Loucy (cell line): ENCODE measurements at regions not wholly inside any gene's neighbourhood (a gene's known extent, or its start where the extent isn't known, plus 50 kb on each side); places are given as distances from the start of the nearest gene placed in this dataset.

ENCODE experiments used
- H2AFZ ChIP-seq: fragments of 200-600 bp; sonication (generic); 2 replicates; pipeline ENCODE4 v1.6.0; 2016; ENCODE audit warnings: antibody characterized with exemption, mild to moderate bottlenecking, low read length, moderate library complexity
- H3F3A ChIP-seq: fragments of 200-600 bp; 2 replicates; pipeline ENCODE4 v1.6.0; 2016; ENCODE audit warnings: antibody characterized with exemption, low read depth, mild to moderate bottlenecking
- H3K27me3 ChIP-seq: fragments of 200-600 bp; sonication (generic); 2 replicates; pipeline ENCODE4 v1.6.1; 2014; ENCODE audit warnings: low read length, mild to moderate bottlenecking; ENCODE audit not compliant: insufficient read depth, poor library complexity, severe bottlenecking
- H3K36me3 ChIP-seq: fragments of 200-600 bp; sonication (generic); 2 replicates; pipeline ENCODE4 v1.6.1; 2016; ENCODE audit warnings: low read length; ENCODE audit not compliant: insufficient read depth
- H3K4me1 ChIP-seq: fragments of 200-600 bp; sonication (generic); 2 replicates; pipeline ENCODE4 v1.5.1; 2014; ENCODE audit warnings: low read length, mild to moderate bottlenecking; ENCODE audit not compliant: insufficient read depth, poor library complexity, severe bottlenecking
- H3K4me2 ChIP-seq: fragments of 200-600 bp; sonication (generic); 2 replicates; pipeline ENCODE4 v1.6.0; 2014; ENCODE audit warnings: antibody characterized with exemption, low read length, low read depth, mild to moderate bottlenecking; ENCODE audit not compliant: poor library complexity, severe bottlenecking
- H3K4me3 ChIP-seq: fragments of 200-600 bp; sonication (generic); 2 replicates; pipeline ENCODE4 v1.5.1; 2014; ENCODE audit warnings: low read length, mild to moderate bottlenecking, mixed read lengths; ENCODE audit not compliant: poor library complexity, severe bottlenecking
- H3K79me2 ChIP-seq: fragments of 200-600 bp; sonication (generic); 2 replicates; pipeline ENCODE4 v1.6.1; 2014; ENCODE audit warnings: low read length; ENCODE audit not compliant: insufficient read depth
- H3K9ac ChIP-seq: fragments of 200-600 bp; sonication (generic); 2 replicates; pipeline ENCODE4 v1.6.0; 2014; ENCODE audit warnings: mild to moderate bottlenecking, low read depth, low read length, moderate library complexity; ENCODE audit not compliant: poor library complexity, severe bottlenecking
- H3K9me2 ChIP-seq: fragments of 200-600 bp; sonication (generic); replicated peaks from 2 replicates; pipeline ENCODE4 v1.6.1; 2016; ENCODE audit warnings: low read depth, low read length, mixed read lengths
- H3K9me3 ChIP-seq: fragments of 200-600 bp; sonication (generic); 2 replicates; pipeline ENCODE4 v1.6.1; 2014; ENCODE audit warnings: mild to moderate bottlenecking, antibody characterized with exemption, low read length, low read depth; ENCODE audit not compliant: insufficient read depth
- H4K20me1 ChIP-seq: fragments of 200-600 bp; sonication (generic); 2 replicates; pipeline ENCODE4 v1.6.0; 2014; ENCODE audit warnings: antibody characterized with exemption, low read length, mild to moderate bottlenecking; ENCODE audit not compliant: insufficient read depth, poor library complexity, severe bottlenecking
- EZH2phosphoT487 ChIP-seq: fragments of 200-600 bp; IDR thresholded peaks from 2 replicates; pipeline ENCODE4 v1.6.1; 2018; ENCODE audit warnings: antibody characterized with exemption, mild to moderate bottlenecking, moderate library complexity, borderline replicate concordance
- TF ChIP-seq, protein P1 (sequence below): fragments of 200-600 bp; sonication (generic); conservative IDR thresholded peaks from 2 replicates; pipeline ENCODE4 v1.5.1; 2014; ENCODE audit warnings: mild to moderate bottlenecking, antibody characterized with exemption, low read length

DNA sequence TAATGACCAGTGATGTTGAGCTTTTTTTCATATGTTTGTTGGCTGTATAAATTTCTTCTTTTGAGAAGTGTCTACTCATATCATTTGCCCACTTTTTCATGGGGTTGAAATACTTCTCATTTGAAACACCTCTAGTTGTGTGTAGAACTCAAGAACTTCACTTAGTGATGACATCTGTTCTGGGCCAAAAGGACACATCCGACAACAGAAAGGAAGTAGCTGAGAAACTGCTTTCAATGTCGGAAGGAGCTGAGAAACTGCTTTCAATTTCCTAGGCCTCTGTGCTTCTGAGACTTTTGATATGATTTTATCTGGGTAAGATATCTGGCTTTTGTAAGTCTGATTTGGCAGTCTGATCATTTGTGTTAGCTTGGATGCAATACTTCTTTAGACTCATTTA lies 635.3 kb downstream of the TMTC2 start:
- no peak overlapping the region for H3K4me2 ChIP-seq
- no peaks in the 10 kb centered on the region for H3K9me3 ChIP-seq
- no peak overlapping the region for H3K4me3 ChIP-seq
- no peaks in the 10 kb centered on the region for H4K20me1 ChIP-seq
- no peaks in the 10 kb centered on the region for H3K27me3 ChIP-seq
- H3K9me2 ChIP-seq, result no peaks in the 10 kb centered on the region
- H3K9ac ChIP-seq, result no peak overlapping the region
- no peaks in the 10 kb centered on the region for H3K36me3 ChIP-seq
- H2AFZ ChIP-seq, result no peak overlapping the region
- no peaks in the 10 kb centered on the region for H3K4me1 ChIP-seq
- H3K79me2 ChIP-seq, result no peaks in the 10 kb centered on the region
- H3F3A ChIP-seq, result no peaks in the 10 kb centered on the region
- TF ChIP-seq EZH2phosphoT487, result no peak
- TF ChIP-seq, protein P1, sequence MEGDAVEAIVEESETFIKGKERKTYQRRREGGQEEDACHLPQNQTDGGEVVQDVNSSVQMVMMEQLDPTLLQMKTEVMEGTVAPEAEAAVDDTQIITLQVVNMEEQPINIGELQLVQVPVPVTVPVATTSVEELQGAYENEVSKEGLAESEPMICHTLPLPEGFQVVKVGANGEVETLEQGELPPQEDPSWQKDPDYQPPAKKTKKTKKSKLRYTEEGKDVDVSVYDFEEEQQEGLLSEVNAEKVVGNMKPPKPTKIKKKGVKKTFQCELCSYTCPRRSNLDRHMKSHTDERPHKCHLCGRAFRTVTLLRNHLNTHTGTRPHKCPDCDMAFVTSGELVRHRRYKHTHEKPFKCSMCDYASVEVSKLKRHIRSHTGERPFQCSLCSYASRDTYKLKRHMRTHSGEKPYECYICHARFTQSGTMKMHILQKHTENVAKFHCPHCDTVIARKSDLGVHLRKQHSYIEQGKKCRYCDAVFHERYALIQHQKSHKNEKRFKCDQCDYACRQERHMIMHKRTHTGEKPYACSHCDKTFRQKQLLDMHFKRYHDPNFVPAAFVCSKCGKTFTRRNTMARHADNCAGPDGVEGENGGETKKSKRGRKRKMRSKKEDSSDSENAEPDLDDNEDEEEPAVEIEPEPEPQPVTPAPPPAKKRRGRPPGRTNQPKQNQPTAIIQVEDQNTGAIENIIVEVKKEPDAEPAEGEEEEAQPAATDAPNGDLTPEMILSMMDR, result no peak

DNA sequence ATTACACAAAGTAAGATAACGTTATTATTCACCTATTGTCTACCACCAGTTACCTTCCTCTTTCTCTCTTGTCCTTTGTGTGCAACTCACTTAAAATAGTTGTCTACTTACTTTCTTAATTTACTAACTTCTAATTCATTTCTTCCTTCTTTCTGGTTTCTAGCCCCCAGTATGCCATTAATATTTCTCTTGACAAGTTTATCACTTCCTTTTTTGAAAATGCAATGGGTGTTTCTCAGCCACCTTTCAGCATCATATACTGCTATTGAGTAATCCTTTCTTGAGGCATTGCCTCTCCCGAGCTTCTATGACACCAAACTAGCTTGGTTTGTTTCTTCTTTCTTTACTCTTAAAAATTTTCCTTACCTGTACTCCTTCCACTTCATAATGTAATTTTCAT lies 633.6 kb downstream of the TMTC2 start:
- Histone ChIP-seq H3K9me3 (no peaks in the 10 kb centered on the region), H2AFZ (no peak overlapping the region), H3K4me1 (no peaks in the 10 kb centered on the region), H3K9me2 (no peaks in the 10 kb centered on the region), H3K4me2 (no peak overlapping the region), H3F3A (no peaks in the 10 kb centered on the region), H3K4me3 (no peak overlapping the region), H4K20me1 (no peaks in the 10 kb centered on the region), H3K9ac (no peak overlapping the region), H3K36me3 (no peaks in the 10 kb centered on the region), H3K27me3 (no peaks in the 10 kb centered on the region), H3K79me2 (no peaks in the 10 kb centered on the region)
- TF ChIP-seq, protein P1, result no peak
- no peak for TF ChIP-seq EZH2phosphoT487

DNA sequence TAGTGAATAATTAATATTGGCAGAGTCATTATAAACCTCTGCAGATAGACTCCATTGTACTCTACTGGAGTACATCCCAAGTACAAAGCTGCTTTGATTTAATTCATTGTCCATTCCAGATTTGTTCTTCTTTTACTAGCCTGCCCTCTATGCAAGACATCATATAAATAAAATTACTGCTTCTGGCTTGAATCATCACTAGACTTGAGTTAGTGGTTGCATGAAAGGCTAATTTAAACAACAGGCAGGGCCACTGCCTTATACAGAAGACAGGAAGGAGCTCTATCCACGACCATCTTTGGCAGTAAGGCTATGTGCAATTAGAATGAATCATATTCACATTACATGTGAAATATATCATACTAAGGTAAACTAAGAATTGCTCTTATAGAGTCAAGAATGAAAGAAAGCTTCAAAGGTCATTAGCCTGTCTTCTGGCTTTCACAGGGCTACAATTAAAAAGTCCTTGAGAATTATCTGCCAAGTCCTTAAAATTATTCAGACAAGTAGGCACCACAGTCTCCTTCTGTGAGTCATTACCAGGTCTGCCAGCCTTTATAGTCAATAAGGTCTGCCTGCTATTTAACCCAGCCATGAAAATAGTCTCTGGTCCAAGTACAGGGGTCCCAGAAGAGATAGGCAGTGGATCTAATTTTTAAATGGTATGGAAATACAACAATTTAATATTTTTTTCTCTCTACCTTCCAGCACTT lies 631.8 kb downstream of the TMTC2 start:
- H3K4me2 ChIP-seq, result no peak overlapping the region
- H3K9me3 ChIP-seq, result no peaks in the 10 kb centered on the region
- no peaks in the 10 kb centered on the region for H3K9me2 ChIP-seq
- H3K4me3 ChIP-seq, result no peak overlapping the region
- H3K27me3 ChIP-seq, result no peaks in the 10 kb centered on the region
- H3K4me1 ChIP-seq, result no peaks in the 10 kb centered on the region
- no peaks in the 10 kb centered on the region for H3K36me3 ChIP-seq
- no peaks in the 10 kb centered on the region for H3K79me2 ChIP-seq
- no peaks in the 10 kb centered on the region for H4K20me1 ChIP-seq
- no peak overlapping the region for H2AFZ ChIP-seq
- no peaks in the 10 kb centered on the region for H3F3A ChIP-seq
- no peak overlapping the region for H3K9ac ChIP-seq
- TF ChIP-seq EZH2phosphoT487, result no peak
- TF ChIP-seq, protein P1, result no peak
